Fibroblast of mammary gland (primary cell): ENCODE measurements at regions not wholly inside any gene's neighbourhood (a gene's known extent, or its start where the extent isn't known, plus 50 kb on each side); places are given as distances from the start of the nearest gene placed in this dataset.

Experiments used
- DNase-seq: peaks from one replicate; pipeline ENCODE4 v3.0.0-alpha.2; 2010; ENCODE audit warnings: low read depth
- H3K4me3 ChIP-seq: 2 replicates; pipeline ENCODE4 v1.5.1; 2011; ENCODE audit warnings: low read depth, mild to moderate bottlenecking, low read length, moderate library complexity; ENCODE audit not compliant: control insufficient read depth
- CTCF ChIP-seq: conservative IDR thresholded peaks from 2 replicates; pipeline ENCODE4 v1.5.1; 2011; ENCODE audit warnings: low read depth, low read length, inconsistent platforms; ENCODE audit not compliant: control insufficient read depth, insufficient read depth

GRCh38 chr2:164369366-164369765 is 251.9 kb downstream of the GRB14 start:
- no peak for DNase-seq
- no peak for TF ChIP-seq CTCF
- H3K4me3 ChIP-seq = no peak overlapping the region

GRCh38 chr2:164368896-164369295 is 252.4 kb downstream of the GRB14 start:
- no peak for DNase-seq
- no peak for TF ChIP-seq CTCF
- no peak overlapping the region for H3K4me3 ChIP-seq

DNA sequence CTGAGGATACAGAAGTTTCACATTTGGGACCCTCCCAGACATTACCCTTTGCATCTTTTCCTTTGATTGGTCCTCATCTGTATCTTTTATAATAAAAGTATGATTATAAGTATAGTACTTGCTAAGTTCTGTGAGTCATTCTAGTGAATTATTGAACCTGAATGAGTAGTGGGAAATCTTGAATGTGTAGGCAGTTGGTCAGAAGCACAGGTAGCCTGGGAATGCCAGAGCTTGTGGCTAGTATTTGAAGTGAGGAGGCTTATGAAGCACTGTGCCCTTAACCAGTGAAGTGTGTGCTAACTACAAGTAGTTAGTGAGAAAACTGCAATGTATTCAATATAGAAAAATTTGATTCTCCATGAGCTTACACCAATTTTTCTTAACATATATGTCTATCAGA is 257.6 kb downstream of the GRB14 start:
- no peak overlapping the region for H3K4me3 ChIP-seq
- DNase-seq = no peak
- TF ChIP-seq CTCF = no peak

- DNase-seq = no peak
- no peak overlapping the region for H3K4me3 ChIP-seq
- TF ChIP-seq CTCF = no peak
These were observed 269.7 kb downstream of the GRB14 start for GRCh38 chr2:164351536-164351935.

DNA sequence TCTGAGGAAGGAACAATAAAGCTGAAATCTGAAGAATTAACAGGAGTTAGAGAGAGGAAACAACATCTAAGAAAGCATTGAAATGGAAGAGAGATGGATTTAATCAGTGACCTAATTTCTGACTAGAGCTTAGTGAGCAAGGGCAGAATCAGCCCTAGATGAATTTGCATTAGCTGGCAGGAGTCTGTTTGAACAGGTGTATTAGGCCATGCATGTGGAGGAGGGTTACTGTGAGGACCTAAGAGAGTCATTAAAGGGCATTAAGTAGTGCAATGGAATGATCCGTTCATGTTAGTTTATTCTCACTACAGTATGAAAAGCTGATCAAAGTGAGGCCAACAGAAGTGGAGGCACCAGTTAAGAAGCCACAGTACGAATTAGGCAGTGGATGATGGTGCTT is 285.3 kb downstream of the GRB14 start:
- no peak for DNase-seq
- H3K4me3 ChIP-seq = no peak overlapping the region
- no peak for TF ChIP-seq CTCF

GRCh38 chr2:164335128-164335527 is 286.2 kb downstream of the GRB14 start:
- H3K4me3 ChIP-seq = no peak overlapping the region
- DNase-seq = no peak
- TF ChIP-seq CTCF = no peak

GRCh38 chr2:164328310-164328709 is 293.0 kb downstream of the GRB14 start:
- no peak for TF ChIP-seq CTCF
- no peak for DNase-seq
- H3K4me3 ChIP-seq = no peak overlapping the region
